Fibroblast of skin of left quadriceps (primary cell): ENCODE measurements at regions not wholly inside any gene's neighbourhood (a gene's known extent, or its start where the extent isn't known, plus 50 kb on each side); places are given as distances from the start of the nearest gene placed in this dataset.
A peak's percentile ranks its signal among the peaks of the same experiment; 100 is the strongest.

Source experiments
- DNase-seq, 2 experiments: peaks; one replicate each; pipeline ENCODE4 v3.0.0-alpha.2; 2013; ENCODE audit warnings: low read depth in 2 of 2

DNA sequence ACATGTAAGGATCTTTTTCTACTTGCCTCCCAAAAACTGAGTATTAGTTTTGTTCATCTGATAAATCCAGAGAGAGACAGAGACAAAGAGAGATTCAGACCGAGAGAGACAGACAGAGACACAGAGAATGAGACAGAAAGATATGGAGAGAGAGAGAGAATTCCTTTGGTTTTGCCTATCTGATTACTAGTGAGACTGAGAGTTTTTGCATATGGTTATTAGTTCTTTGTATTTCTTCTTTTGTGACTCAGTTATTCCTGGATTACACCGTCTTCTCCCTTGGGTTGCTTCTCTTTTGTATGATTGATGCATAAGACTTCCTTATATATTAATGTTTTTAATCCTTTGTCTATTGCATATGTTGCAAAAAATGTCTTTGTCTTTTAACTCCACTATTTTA lies 91.2 kb upstream of the SPATA31C2 start:
- DNase-seq: no peak

GRCh38 chr9:88224938-88225337 lies 86.7 kb upstream of the SPATA31C2 start:
- DNase-seq: no peak

GRCh38 chr9:88221105-88221504 lies 82.8 kb upstream of the SPATA31C2 start:
- no peak for DNase-seq

DNA sequence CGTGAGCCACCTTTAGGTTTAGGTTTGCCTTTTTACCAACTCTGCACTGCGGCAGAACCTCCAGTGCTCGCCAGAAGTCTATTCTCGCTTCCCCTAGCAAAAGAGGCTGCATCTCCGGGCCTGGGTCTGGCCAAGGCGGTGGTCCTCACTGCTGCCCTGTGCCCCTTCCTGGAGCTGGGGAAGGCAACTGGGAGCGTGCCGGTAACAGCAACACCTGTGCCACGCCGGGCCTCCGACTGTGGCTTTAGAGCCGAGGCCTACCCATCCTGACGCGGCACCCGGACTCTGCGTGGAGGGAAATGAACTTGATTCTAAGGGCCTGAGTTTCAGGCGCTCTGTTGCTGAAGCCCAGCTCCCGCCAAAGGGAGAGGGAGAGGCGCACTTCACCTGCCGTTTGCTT lies 82.4 kb upstream of the SPATA31C2 start:
- DNase-seq: no peak

- DNase-seq: no peak
Measured at GRCh38 chr9:88219601-88220000, 81.3 kb upstream of the SPATA31C2 start.

GRCh38 chr9:88218726-88219125 lies 80.5 kb upstream of the SPATA31C2 start:
- peak in 1 of 2 experiments; percentile 36 for DNase-seq

GRCh38 chr9:88216126-88216995 lies 78.1 kb upstream of the SPATA31C2 start:
- DNase-seq: no peak

DNA sequence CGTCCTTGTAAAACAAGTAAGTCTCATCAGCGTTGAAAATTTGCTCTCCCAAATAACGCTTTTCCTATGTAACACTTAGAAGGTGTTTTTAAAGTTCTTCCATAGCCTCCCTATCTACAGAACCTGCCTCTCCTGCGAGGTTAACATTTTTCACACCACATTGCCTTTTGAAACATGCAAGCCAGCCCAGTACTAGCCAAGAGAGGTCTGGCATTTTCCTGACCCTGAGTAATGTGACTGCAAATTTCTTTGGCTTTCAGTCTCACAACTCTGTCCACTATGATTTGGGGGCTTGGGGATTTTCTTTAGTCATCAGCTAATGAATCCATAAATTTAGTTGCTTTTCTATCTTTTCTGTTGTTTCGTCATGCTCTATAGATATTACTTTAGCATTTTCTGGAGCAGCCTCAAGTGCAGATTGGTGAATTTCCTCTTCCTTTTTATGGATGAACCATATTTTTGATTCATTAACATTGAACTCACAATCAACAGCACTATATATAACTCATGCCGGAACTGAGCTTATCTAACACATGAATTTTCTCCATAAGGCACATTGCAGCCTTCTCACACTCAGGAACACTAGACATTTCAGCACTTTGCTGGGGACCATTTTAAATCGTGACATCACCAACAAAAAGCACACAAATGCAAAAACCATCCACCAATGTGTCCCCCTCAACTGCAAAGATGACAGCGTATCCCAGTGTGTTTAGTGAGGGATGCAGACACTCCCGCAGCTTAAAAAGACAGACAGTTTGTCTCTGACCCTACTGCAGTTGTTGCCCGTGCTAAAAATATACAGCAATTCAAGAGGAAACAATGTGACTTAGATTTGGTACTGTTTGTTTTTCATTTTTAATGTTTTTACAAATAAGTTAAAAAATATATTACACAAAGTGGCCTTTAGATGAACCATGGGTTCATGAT lies 77.2 kb upstream of the SPATA31C2 start:
- DNase-seq: no peak

- no peak for DNase-seq
Measured at GRCh38 chr9:88202321-88202720, 64.0 kb upstream of the SPATA31C2 start.

DNA sequence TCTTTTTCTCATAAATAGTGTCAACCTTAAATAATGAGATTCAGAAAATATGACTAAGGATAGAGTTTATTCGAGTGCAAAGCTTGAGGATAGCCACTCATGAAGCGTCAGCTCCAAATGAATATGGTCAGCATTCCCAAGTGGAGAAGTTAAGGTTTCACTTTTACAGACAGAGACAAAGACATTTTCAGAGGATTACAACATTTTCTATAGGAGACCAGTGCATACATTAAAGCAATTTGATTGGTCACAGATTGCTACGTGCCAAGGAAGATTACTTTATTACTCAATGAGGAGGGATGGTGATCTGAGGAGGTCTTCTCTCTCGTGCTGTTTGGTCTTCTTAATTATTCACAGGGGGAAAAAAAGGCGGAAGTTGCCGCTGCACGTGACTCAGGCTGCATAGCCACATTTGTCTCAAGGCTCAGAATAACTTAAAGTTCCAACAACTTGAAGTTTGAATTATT lies 60.1 kb upstream of the SPATA31C2 start:
- peak; percentile 91 to 92 for DNase-seq

- peak; percentile 88 to 90 for DNase-seq
Measured at GRCh38 chr9:88197781-88198340, 59.6 kb upstream of the SPATA31C2 start.

- DNase-seq: peak; percentile 76 to 78
Measured at GRCh38 chr9:88197016-88197415, 58.7 kb upstream of the SPATA31C2 start.

DNA sequence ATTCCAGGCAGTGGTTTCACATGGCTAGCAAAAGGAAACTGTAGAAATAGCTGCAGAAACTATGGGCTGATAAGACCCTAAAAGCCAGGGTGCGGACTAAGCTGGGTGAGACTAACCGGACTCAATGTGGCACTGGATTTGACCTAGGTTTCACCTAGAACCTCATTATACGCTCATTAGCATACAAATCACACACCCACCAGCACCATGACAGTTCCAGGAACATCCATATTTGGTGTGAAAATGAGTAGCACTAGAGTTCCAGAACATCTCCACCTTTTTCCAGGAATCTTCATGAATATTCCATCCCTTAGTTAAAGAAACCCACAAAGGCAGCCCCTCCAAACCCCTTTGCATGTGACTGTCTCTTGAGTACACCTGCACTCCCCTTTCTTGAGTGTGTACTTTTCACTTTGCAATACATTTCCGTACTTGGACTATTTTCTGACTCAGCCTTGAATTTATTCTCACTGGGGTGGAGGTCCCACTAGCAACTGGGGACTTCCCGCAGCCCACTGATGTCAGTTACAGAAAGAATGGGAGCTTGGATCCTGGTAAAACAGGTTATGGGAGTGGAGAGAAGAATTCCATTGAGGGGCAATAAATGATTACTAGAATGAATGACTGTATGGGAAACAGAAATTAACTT lies 58.0 kb upstream of the SPATA31C2 start:
- DNase-seq: no peak

DNA sequence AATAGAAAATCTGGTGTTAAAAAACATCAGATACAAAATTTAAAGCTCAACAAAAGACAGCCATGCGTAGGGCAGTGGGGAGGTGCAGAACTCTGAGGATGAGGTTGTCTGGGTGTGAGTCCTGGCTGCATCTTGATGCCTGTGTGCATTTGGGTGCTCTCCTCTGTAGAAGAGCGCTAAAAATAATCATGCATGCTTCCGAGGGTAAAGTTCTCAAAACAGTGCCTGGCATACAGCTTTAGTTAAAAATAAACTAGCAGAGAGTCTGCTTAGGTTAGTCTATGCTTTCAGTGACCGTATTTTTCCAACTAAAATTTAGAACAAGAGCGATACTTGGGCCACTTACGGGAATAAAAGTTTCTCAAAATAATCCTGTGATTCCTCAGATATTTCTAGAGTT lies 55.5 kb upstream of the SPATA31C2 start:
- no peak for DNase-seq

- DNase-seq: no peak
Measured at GRCh38 chr9:88191456-88191855, 53.2 kb upstream of the SPATA31C2 start.

- no peak for DNase-seq
Measured at GRCh38 chr9:88189371-88189770, 51.1 kb upstream of the SPATA31C2 start.
